ENCODE measurements at regions not wholly inside any gene's neighbourhood (a gene's known extent, or its start where the extent isn't known, plus 50 kb on each side); places are given as distances from the start of the nearest gene placed in this dataset.

GRCh38 chr3:151576511-151577137 lies 115.8 kb upstream of the IGSF10 start:
- TF ChIP-seq CTCF (IDR thresholded peaks at IDR 0.05; ENCODE audit: borderline replicate concordance, control extremely low read depth, extremely low read depth, insufficient read depth, missing control alignments), result no peak
- no peak for DNase-seq (ENCODE audit: low spot score)
- in situ Hi-C loops (cut with MboI; ENCODE audit: low sequenced_read_pairs, unreplicated experiment), result no loop called here

GRCh38 chr3:151568184-151568583 lies 107.3 kb upstream of the IGSF10 start:
- no peak for TF ChIP-seq CTCF (IDR thresholded peaks at IDR 0.05; ENCODE audit: borderline replicate concordance, control extremely low read depth, extremely low read depth, insufficient read depth, missing control alignments)
- in situ Hi-C loops (cut with MboI; ENCODE audit: low sequenced_read_pairs, unreplicated experiment), result no loop called here
- no peak for DNase-seq (ENCODE audit: low spot score)

- TF ChIP-seq CTCF (IDR thresholded peaks at IDR 0.05; ENCODE audit: borderline replicate concordance, control extremely low read depth, extremely low read depth, insufficient read depth, missing control alignments), result no peak
- DNase-seq (ENCODE audit: low spot score), result no peak
- in situ Hi-C loops (cut with MboI; ENCODE audit: low sequenced_read_pairs, unreplicated experiment), result no loop called here
Measured at GRCh38 chr3:151567477-151567876, 106.6 kb upstream of the IGSF10 start.

GRCh38 chr3:151564261-151564660 lies 103.4 kb upstream of the IGSF10 start:
- DNase-seq (ENCODE audit: low spot score), result no peak
- no peak for TF ChIP-seq CTCF (IDR thresholded peaks at IDR 0.05; ENCODE audit: borderline replicate concordance, control extremely low read depth, extremely low read depth, insufficient read depth, missing control alignments)

GRCh38 chr3:151563305-151563704 lies 102.4 kb upstream of the IGSF10 start:
- no peak for DNase-seq (ENCODE audit: low spot score)
- in situ Hi-C loops (cut with MboI; ENCODE audit: low sequenced_read_pairs, unreplicated experiment), result no loop called here
- no peak for TF ChIP-seq CTCF (IDR thresholded peaks at IDR 0.05; ENCODE audit: borderline replicate concordance, control extremely low read depth, extremely low read depth, insufficient read depth, missing control alignments)

More at GRCh38 chr3:151564261-151564660, 103.4 kb upstream of the IGSF10 start:
- in situ Hi-C loops (cut with MboI; ENCODE audit: low sequenced_read_pairs, unreplicated experiment), result no loop called here

- no peak for TF ChIP-seq CTCF (IDR thresholded peaks at IDR 0.05; ENCODE audit: borderline replicate concordance, control extremely low read depth, extremely low read depth, insufficient read depth, missing control alignments)
- DNase-seq (ENCODE audit: low spot score), result no peak
- in situ Hi-C loops (cut with MboI; ENCODE audit: low sequenced_read_pairs, unreplicated experiment), result no loop called here
Measured at GRCh38 chr3:151562891-151563290, 102.0 kb upstream of the IGSF10 start.
